GM19351 (cell line): ENCODE measurements at regions not wholly inside any gene's neighbourhood (a gene's known extent, or its start where the extent isn't known, plus 50 kb on each side); places are given as distances from the start of the nearest gene placed in this dataset.
"Not testable (repeated sequence)": the region's sequence is repeated elsewhere in the genome, so short reads cannot be mapped to it uniquely, and the experiment has no call there.

Source experiments
- ATAC-seq: cut with Tn5 transposase; IDR thresholded peaks from one replicate; pipeline ENCODE4 v1.9.1; 2021; ENCODE audit warnings: mild to moderate bottlenecking, moderate library complexity; ENCODE audit not compliant: unreplicated experiment

DNA sequence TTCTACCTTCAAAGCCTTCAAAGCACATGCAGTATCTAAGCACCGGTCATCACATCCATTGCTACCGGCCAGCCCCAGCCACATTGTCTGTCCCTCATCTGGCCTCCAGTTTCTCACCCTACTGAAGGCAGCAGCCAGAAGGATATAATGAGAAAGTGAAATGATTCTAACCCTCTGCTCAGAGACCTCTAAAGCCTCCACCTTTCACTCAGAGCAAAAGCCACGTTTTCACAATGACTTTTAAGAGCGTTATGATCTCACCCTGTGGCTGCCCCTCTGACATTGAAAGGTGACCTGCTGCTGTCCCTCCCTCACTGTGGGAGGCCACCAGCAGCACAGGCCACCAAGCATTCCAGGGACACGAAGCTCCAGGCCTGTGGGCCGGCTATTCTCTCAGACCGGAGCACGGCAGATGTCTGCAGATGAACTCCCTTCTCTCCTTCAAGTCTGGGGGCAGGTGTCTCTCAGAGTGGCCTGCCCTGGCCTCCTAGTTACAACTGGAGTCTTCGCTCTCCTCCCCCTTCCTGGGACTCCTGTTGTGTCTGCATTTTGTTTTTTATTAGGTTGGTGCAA, 94.9 kb upstream of the EEPD1 start:
- ATAC-seq: peak; percentile 86

DNA sequence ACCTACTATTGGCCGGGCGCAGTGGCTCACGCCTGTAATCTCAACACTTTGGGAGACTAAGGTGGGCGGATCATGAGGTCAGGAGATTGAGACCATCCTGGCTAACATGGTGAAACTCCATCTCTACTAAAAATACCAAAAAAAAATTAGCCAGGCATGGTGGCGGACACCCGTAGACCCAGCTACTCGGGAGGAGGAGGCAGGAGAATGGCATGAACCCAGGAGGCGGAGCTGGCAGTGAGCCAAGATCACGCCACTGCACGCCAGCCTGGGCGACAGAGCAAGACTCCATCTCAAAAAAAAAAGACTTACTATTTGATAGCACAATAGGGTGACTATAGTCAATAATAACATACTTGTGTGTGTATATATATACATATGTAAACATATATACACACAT, 92.7 kb upstream of the EEPD1 start:
- not testable (repeated sequence) for ATAC-seq

DNA sequence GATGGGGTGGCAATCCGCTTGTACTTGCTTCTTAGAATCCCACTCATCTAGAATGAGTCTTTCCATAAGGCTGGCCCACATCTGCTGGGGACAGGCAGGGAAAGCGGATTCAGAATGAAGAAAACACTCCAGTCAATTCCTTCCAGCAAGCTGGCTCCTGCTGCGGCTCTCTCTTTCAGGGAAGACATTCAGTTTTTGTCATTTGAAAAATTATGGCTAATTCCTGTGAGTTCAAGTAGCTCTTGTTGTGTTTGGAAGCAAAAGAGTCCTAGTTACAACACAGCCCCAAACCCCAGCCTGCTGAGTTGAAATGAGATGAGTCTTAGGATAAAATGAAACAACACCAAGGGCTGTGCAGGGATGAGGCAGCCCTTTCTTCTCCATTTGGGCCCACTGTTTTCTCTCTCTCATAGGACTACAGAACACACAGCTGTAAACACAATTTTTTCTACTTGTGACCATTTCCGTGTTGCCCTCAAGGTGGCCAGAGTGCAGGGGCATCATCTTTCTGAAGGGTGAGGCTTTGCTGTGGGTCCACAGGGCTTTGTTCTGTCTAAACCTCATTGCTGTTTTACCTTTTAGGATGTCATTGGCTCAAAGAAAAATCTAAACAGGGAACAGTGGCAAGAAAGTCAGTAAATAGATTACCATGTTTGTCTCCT, 90.8 kb upstream of the EEPD1 start:
- ATAC-seq: no peak

DNA sequence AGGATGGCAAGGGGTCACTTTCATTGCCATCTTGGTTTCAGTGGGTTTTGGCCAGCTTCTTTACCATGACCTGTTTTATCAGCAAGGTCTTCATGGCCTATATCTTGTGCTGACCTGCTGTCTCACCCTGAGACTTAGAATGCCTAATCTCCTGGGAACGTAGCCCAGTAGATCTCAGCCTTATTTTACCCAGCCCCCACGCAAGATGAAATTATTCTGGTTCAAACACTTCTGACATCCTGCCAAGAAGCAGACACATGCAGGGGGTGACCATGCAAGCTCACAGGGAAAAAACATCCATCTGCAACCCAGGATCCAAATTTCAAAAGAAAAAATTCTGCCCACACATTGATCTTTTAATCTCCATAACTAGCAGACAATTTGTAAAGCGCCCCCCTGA, 88.4 kb upstream of the EEPD1 start:
- ATAC-seq: no peak

DNA sequence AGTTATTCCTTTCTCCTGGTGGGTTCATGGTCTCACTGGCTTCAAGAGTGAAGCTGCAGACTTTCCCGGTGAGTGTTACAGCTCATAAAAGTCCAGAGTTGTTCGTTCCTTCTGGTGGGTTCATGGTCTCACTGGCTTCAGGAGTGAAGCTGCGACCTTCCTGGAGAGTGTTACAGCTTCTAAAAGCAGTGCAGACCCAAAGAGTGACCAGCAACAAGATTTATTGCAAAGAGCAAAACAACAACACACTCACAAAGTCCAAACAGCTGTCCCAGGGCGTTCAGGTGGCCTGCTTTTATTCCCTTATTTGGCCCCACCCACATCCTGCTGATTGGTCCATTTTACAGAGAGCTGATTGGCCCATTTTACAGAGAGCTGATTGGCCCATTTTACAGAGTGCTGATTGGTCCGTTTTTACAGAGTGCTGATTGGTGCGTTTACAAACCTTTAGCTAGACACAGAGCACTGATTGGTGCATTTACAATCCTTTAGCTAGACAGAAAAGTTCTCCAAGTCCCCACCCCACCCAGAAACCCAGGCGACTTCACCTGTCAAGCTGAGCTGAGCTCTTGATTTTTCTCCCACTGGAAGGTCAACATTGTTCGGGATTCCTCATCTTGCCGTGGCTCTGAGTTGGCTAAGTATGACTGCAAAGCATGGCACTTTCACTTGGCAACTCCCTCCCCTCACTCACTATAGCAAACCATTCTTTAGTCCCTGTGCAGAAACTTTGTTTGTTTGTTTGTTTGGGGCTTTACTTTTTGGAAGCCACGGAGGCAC, 87.3 kb upstream of the EEPD1 start:
- not testable (repeated sequence) for ATAC-seq

DNA sequence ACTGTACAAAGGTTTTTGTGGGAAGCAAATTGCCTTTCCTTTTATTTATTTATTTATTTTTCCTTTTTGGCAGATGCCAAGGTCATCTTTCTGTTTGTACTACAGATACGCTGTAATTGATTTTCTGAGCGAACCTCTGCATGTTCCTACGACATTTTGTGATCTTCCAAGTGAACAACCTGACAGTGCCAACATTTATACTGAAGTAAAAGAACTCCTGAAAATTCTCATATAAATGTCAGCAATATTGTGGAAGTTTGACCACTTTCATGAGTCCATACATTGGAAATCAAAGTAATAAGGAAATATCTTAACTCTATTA, 86.8 kb upstream of the EEPD1 start:
- no peak for ATAC-seq

DNA sequence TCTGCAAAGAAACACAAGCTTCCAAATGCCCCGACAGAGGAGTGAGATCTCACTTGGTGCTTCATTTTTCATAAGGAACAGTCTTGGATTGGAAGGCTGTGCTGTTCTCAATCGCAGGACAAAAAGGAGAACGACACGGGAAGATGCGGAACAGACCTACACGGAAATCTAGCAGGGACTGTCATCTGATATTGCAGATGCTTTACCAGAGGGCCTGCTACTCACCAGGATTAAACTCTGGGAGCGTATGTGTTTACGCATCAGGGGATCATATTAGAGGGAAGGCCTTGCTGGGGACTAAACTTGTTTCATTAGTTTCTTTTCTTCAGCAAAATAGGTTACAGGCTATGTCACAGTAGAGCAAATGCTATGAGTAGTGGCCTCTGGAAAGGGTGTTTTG, 82.8 kb upstream of the EEPD1 start:
- ATAC-seq: no peak

DNA sequence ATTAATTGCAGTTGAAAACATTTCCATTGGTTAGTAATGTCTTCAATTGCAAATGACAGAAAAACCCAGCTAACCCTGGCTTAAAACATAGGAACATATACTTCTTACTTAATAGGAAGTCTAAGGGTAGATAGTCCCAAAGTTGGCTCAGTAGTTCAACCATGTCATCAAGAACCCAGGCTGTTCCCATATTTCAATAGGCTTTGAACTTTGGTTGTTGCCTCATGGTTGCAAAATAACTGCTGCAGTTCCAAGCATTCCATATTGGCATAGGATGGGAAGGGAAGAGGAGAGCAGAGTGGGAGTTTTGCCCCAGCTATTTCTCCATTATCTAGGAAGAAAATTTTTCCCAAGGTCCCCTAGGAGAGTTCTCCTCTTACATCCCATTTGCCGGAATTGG, 81.4 kb upstream of the EEPD1 start:
- no peak for ATAC-seq

DNA sequence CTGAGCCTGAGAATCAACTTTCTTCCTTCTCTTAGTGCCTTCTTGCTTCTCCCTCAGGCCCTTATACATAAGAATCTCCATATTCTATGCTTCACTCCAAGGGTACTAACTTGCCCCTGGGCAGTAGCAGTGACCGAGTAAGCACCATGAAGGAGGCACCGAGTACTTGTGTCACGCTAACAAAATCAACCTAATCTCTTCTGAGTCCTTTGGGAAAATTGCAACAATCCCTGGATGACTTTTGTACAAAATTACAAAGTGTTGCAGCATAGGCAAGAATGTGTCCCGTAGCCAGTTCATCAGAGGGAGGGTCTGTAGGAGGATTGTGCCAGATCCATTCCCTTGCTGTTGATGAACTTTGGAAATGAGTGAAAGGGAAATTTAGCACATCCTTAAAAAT, 80.4 kb upstream of the EEPD1 start:
- no peak for ATAC-seq

DNA sequence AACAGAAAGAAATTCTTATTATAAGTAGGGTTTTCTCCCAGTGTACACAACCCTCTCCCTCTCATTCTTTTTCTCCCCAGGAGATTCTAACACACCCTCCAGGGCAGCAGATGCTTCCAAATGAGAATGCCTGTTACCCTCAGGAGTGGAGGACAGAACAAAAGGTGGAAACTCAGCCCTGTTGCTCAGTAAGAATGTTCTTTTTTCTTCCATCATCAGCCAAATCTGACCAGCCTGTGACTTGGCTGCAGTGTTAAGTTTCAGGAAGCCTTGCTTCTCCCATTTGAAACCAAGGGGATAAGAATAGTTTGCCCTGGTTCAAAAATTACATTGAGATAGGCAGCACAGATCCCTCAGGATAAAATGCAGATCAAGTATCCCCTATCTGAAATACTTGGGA, 77.5 kb upstream of the EEPD1 start:
- no peak for ATAC-seq

DNA sequence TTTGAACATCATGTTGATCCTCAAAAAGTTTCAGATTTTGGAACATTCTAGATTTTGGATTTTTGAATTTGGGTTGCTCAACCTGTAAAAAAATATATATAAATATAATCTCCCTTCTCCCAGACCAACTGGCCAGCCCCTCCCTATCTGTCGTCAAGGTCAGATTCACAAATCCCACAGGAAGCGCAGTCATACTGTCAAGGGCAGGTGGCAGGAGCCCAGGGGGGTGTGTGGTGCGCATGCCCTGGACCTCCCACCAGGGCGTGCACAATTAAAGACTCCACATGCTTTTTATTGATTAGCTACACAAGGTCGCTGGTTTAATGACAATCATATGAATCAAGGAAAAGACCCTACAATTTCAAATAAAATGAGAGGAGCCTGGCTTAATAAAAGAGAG, 77.0 kb upstream of the EEPD1 start:
- ATAC-seq: no peak

DNA sequence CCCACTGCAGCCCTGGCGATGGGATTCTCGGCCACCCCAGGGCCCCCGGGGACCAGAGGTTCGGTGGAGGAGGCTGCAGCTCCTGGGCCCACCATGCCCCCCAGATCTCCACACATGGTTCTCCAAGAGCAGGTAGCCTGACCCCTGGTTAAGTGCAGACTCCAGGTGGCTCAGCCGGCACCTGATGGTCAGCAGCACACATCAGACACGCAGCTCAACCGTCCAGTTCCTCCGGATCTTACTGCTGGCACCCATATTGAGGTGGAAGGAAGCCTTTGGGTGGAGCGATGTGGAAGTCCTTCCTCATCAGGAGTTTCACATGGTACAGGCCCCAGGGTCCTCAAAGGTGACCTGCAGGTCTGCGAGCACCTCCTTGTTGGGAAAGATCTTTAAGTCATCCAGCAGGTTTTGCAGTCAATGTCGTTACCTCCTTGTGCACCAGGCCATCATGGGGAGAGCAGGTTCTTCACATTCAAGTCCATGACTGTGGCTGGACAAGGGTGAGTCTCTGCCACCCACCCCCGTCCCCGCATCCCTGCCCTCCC, 74.2 kb upstream of the EEPD1 start:
- no peak for ATAC-seq

DNA sequence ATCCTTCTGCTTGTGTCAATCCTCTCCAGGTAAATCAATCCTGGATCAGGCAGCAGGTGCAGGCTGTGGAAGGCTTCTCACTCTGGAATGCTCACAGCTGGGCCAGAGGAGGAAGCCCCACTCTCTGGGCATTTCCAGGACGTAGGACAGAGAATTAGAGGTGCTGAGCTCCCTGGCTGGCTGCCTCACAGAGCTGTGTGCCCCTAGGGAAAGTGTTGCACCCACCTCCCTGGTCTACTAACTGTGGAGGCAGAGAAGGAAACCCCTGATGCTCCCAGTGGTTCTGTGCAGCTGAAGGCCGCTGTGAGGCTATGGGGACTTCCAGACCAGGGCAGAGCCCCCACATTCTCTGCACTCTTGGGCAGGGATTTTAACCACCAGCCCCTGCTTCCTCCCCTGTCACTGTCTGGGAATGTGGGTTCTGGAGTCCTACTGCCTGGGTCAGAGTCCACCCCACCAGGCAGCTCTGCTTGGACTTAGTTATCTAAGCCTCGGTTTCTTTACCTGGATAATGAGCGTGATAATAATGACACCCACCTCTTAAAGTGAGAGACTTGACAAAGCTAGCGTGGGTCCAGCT, 73.5 kb upstream of the EEPD1 start:
- ATAC-seq: no peak

DNA sequence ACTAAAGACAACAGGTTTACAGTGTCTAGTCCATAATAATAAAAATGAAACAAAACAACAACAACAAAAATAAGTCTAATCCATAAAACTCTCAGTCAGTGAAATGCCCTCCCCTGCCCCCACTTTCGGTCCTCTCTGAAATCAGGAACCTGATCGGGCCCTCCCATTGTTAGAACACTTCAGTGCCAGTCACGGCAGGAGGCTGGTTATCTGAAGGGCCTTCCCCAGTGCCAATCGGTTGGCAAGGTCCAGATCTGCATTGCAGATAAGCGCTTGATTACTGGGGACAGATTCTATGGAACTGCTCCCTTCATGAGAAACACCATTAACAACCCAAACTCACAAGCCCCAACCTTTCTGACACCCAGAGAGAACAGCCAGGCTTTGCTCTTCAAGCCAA, 72.2 kb upstream of the EEPD1 start:
- no peak for ATAC-seq

DNA sequence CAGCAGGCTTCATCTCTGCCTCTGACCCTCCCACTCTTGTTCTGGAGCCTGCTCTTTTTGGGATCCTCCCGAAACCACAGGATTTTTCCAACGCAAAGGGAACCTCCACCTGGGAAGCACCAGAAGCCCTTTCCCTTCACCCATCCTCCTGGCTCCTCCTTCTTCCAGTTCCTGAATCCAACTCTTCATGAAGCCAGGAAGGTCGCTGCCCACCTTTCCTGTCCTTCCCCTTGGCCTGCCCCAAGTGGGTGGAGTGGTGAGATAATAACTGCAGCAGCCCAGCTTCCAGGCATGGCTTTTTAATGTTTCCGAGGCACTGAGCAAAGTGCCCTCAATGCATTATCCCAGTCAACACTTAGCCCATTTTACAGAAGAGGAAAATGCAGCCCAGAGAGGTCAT, 70.8 kb upstream of the EEPD1 start:
- ATAC-seq: no peak

DNA sequence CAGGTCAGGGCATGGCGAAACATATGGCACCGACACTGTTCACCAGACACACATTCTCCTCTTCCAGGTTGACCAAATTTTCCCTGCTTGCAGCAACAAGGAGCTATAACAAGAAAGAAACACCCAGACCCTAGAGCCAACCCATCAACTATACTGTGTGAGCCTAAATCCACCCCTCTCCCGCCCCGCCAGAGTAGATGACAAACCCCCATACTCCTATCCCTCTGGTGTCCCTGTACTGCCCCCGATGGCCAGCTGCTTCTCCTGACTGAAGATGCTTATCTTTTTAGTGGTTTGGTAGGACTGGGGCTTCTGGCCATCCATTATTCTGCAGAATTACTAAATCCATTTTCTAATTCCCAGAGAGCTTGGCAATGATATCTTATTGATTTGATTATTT, 70.1 kb upstream of the EEPD1 start:
- ATAC-seq: no peak

DNA sequence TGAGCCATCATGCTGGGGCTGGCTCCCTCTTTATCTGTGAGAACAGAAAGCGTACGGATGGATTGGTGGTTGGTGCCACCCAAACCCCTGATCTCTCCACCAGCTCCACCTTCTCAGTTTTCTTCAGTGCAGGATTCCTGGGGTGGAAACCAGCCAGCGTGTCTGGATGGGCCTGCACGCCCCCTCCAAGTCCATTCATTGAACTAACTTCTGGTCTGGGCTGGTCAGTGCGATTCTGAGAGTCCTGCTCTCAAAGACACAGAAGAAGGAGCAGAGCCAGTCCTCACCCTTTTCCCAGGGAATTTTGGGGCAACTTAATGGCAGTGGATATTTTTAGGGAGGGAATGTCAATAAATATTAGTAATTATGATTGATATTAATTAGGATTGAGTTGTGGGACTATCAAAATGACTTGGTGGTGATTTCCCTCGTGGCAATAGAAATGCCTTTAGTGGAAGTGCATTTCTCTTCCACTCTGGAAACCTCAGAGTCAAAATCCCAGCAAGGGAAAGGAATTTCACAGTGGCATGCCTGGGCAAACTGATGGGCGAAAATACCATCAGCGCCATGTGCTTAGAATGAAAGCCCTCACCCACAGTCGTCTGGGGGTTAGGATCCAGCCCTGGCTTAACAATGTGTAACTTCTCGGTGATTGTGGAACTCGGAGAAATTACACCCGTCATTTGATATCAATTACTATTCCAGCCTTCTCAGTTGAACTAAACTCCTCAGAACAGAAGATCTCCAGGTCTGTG, 69.3 kb upstream of the EEPD1 start:
- ATAC-seq: no peak

DNA sequence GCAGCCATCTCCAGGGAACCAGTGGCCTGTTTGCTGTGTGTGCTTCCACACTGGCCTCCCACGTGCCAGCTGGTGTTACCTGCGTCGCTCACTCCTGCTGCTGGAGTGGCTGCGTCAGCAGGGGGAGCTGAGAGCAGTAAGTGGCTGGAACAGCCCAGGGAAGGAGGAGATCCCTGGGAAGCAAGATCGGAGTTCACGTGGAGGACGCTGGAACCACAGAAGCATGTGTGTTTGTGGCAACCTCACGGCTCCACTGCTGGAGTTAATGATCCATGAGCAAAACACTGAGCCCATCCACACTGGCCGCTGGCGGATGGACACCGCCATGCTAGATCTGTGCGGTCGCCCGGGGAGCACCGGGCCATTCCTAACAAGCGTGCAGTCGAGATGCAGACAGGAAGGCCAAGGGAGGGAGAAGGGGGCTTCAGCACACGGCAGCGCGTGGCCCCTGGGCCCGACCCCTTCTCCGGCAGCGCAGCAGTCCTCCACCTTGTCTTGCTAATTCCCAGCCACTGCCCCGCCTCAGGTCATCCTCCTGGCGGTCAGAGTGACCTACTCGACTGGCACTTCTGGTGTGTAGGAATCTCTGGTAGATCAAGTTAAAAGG, 68.5 kb upstream of the EEPD1 start:
- ATAC-seq: no peak

DNA sequence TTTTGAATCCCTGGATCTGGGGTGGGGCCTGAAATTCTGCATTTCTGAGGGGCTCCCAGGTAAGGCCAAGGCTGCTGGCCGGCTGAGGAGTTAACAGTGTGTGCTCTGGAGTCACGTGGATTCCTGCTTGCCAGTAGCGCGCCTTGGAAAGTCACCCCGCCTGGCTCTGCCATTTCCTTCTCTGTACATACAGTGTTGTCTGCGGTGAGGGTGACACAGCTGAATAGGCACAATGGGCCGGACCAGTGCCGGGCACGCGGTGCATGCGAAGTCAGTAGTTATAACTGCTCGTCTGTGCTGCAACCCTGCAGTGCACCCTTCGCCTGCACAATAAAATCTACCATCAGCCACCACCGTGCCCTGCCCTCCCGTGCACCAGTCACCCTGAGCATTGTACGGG, 68.0 kb upstream of the EEPD1 start:
- no peak for ATAC-seq

DNA sequence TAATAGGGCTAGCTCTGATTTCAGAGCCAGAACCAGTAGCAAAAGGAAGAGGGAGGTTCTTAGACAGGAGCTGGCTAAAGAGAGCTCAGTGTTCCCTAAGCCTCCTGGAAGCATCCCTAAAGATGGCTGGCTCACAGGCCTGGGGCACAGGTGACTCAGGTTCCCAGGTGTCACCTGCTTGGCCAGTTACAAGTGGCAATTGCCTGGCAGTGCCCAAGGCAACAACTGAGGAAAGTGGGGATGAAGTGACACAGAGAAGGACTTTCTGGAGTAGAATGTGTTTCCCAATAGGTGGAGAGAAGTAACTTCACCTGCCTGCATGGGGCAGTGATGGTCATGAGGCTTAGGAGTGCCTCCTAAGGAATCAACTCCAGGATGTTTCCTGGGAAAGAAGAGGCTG, 66.5 kb upstream of the EEPD1 start:
- ATAC-seq: no peak

DNA sequence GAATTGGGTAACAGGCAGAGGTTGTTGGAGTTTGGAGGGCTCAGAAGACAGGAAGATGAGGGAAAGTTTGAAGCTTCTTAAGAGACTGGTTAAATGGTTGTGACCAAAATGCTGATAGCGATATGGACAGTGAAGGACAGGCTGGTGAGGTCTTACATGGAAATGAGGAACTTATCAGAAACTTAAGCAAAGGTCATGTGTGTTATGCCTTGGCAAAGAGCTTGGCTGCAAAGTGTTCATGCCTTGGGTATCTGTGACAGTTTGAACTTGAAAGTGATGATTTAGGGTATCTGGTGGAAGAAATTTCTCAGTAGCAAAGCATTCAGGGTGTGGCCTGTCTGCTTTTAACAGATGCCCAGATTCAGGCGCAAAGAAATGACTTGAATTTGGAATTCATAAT, 64.5 kb upstream of the EEPD1 start:
- no peak for ATAC-seq
